ENCODE measurements at regions not wholly inside any gene's neighbourhood (a gene's known extent, or its start where the extent isn't known, plus 50 kb on each side); places are given as distances from the start of the nearest gene placed in this dataset.

DNA sequence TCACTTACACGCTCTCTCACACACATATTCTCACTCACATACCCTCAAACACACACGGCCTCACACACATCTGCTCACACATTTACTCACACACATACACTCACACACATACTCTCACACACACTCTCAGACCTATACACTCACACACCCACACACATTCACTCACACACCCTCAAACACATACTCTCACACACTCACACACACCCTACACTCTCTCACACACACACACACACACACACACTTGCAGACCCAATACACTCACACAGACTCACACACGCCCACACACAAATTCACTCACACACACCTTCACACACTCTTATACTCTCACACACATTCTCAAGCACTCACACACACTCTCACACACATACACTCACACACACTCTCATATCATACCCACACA lies 155.5 kb upstream of the BACE2 start:
- no peak for DNase-seq
- Histone ChIP-seq H3K36me3 (ENCODE audit: insufficient read depth, low read length) (no peaks in the 10 kb centered on the region), H3K9me2 (replicated peaks; ENCODE audit: insufficient read depth, low read length) (no peaks in the 10 kb centered on the region)

DNA sequence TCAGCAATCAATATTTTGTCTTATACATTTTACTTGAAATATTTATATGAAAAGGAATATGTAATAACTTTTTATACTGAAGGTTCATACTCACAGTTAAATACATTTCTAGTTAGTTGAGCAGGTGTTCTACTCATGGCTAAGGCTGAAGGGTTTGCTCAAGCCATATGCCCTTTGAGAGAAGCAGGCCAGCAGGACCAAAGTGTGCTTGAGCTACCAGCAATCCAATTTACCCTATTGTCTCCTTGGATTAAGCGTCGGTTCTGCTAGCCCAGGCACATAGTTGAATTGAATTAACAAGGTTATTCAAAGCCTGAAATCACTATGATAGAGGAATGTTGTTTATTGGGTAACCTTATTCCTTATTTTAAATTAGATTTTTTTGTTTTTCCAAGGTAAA lies 151.5 kb upstream of the BACE2 start:
- no peak overlapping the region for H3K4me2 ChIP-seq (ENCODE audit: low read depth, low read length, poor library complexity, severe bottlenecking)
- no peak overlapping the region for H2AFZ ChIP-seq (ENCODE audit: low read length)

More for the DNA sequence above, 155.5 kb upstream of the BACE2 start:
- H3K79me2 ChIP-seq (ENCODE audit: low read length) = no peaks in the 10 kb centered on the region
- no peak overlapping the region for H3K9ac ChIP-seq (ENCODE audit: low read length)
- H3K4me3 ChIP-seq (ENCODE audit: low read length) = no peak overlapping the region
- no peaks in the 10 kb centered on the region for H3K4me1 ChIP-seq (ENCODE audit: low read length)
- no peaks in the 10 kb centered on the region for H4K20me1 ChIP-seq (ENCODE audit: insufficient read depth, low read depth, low read length)
- no peak overlapping the region for H2AFZ ChIP-seq (ENCODE audit: low read length)
- H3K27ac ChIP-seq (ENCODE audit: low read length) = no peak overlapping the region
- H3K4me2 ChIP-seq (ENCODE audit: low read depth, low read length, poor library complexity, severe bottlenecking) = no peak overlapping the region
- H3K9me3 ChIP-seq (ENCODE audit: low read length) = peaks cover 8% of the 10 kb centered on the region; the same call in 1 of the 2 replicates
- H3K27me3 ChIP-seq (ENCODE audit: low read length) = no peaks in the 10 kb centered on the region

DNA sequence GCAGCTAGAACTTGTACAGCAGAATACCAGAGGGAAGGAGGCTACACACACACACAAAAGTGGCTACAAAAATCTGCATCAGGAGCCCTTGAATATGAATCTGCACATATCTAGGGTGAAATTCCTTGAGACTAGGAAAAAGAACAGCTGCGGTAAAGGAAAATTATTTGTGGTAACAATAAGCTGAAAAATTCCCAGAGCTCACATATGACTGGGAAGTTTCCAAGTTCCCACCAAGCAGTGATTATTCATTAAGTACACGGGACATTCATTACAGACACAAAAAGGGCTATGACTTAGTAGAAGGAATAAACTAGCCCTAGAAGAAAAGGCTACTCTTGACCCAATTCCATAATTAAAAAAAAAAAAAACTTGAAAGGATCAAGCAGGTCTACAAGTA lies 149.5 kb upstream of the BACE2 start:
- Histone ChIP-seq H2AFZ (ENCODE audit: low read length) (no peak overlapping the region), H3K9me2 (replicated peaks; ENCODE audit: insufficient read depth, low read length) (no peaks in the 10 kb centered on the region), H3K4me3 (ENCODE audit: low read length) (no peak overlapping the region), H3K27ac (ENCODE audit: low read length) (no peak overlapping the region), H4K20me1 (ENCODE audit: insufficient read depth, low read depth, low read length) (no peaks in the 10 kb centered on the region), H3K9me3 (ENCODE audit: low read length) (no peaks in the 10 kb centered on the region), H3K27me3 (ENCODE audit: low read length) (no peaks in the 10 kb centered on the region), H3K4me1 (ENCODE audit: low read length) (no peaks in the 10 kb centered on the region), H3K4me2 (ENCODE audit: low read depth, low read length, poor library complexity, severe bottlenecking) (no peak overlapping the region), H3K79me2 (ENCODE audit: low read length) (no peaks in the 10 kb centered on the region), H3K9ac (ENCODE audit: low read length) (no peak overlapping the region), H3K36me3 (ENCODE audit: insufficient read depth, low read length) (no peaks in the 10 kb centered on the region)
- no peak for DNase-seq

More for the DNA sequence above, 151.5 kb upstream of the BACE2 start:
- DNase-seq = no peak
- Histone ChIP-seq H4K20me1 (ENCODE audit: insufficient read depth, low read depth, low read length) (no peaks in the 10 kb centered on the region), H3K9me2 (replicated peaks; ENCODE audit: insufficient read depth, low read length) (no peaks in the 10 kb centered on the region), H3K79me2 (ENCODE audit: low read length) (no peaks in the 10 kb centered on the region), H3K36me3 (ENCODE audit: insufficient read depth, low read length) (no peaks in the 10 kb centered on the region), H3K4me3 (ENCODE audit: low read length) (no peak overlapping the region), H3K9ac (ENCODE audit: low read length) (no peak overlapping the region), H3K27ac (ENCODE audit: low read length) (no peak overlapping the region), H3K4me1 (ENCODE audit: low read length) (no peaks in the 10 kb centered on the region), H3K9me3 (ENCODE audit: low read length) (peaks cover 8% of the 10 kb centered on the region; the same call in 1 of the 2 replicates), H3K27me3 (ENCODE audit: low read length) (no peaks in the 10 kb centered on the region)

DNA sequence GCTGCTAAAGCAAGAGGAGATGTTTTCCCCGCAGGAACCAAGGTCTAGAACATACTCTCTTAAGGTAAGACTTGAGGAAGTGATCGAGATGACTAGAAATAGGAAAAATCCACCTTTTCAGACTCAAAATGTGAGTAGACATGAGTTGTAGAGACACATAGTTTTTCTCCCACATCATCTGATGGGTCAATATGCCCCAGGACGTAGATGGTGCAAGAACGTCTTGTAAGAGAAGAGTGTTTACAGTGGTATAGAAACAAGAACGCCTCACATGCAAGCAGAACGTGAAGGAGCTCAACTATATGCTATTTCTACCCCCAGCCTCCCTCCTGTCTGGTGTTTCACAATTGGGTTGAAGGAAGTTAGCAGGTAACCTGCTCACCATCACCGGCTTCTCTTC lies 144.0 kb upstream of the BACE2 start:
- no peak for DNase-seq
- H3K27me3 ChIP-seq (ENCODE audit: low read length) = no peaks in the 10 kb centered on the region
- H3K4me1 ChIP-seq (ENCODE audit: low read length) = no peaks in the 10 kb centered on the region
- no peaks in the 10 kb centered on the region for H4K20me1 ChIP-seq (ENCODE audit: insufficient read depth, low read depth, low read length)
- no peak overlapping the region for H3K27ac ChIP-seq (ENCODE audit: low read length)
- no peak overlapping the region for H2AFZ ChIP-seq (ENCODE audit: low read length)
- H3K9ac ChIP-seq (ENCODE audit: low read length) = no peak overlapping the region
- no peaks in the 10 kb centered on the region for H3K79me2 ChIP-seq (ENCODE audit: low read length)
- no peak overlapping the region for H3K4me3 ChIP-seq (ENCODE audit: low read length)
- no peaks in the 10 kb centered on the region for H3K9me2 ChIP-seq (replicated peaks; ENCODE audit: insufficient read depth, low read length)
- H3K9me3 ChIP-seq (ENCODE audit: low read length) = no peaks in the 10 kb centered on the region; the same call in 1 of the 2 replicates
- no peak overlapping the region for H3K4me2 ChIP-seq (ENCODE audit: low read depth, low read length, poor library complexity, severe bottlenecking)
- no peaks in the 10 kb centered on the region for H3K36me3 ChIP-seq (ENCODE audit: insufficient read depth, low read length)

DNA sequence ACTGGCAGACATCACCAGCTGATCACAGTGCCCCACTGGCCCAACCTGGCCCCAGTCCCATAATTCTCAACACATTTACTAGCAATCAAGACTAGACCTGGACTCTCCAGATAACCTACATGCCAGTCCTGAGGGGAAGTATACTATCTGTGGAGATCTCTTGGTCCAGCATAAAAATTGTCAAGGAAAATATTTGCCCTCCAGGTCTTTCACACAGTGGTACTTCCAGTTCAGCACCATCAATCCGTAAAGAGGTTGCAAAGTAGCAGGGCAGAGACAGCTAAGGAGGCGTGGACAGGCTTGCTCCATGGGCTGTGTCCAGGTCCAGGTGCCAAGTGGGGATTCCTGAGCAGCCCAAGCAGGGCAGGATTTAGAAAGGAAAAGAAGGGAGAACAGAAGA lies 143.6 kb upstream of the BACE2 start:
- Histone ChIP-seq H3K9me3 (ENCODE audit: low read length) (no peaks in the 10 kb centered on the region; the same call in 1 of the 2 replicates), H4K20me1 (ENCODE audit: insufficient read depth, low read depth, low read length) (no peaks in the 10 kb centered on the region), H2AFZ (ENCODE audit: low read length) (no peak overlapping the region)

DNA sequence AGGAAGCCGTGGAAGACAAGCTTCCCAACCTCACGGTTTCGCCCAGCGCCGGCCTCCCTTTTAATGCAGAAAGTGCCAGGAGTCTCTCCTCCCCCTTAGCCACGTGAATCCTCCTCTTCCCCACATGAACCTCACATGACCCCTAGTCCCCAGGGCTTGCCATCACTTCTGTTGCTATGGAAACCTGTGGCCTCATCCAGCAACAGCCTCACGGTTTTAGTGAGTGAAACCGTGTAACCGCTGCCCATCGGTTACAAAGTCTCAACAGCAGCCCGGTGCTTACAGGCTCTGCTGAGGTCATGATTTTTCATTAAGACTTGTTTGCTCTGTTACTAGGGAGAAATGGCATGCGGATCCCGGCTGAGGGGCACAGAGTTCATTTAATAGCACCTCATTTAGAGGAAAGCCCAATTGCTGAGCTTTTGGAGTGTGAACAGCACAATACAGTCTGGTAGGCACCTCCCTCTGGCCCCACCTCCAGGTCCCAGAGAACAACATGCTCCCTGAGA lies 143.2 kb upstream of the BACE2 start:
- no peak overlapping the region for H3K9ac ChIP-seq (ENCODE audit: low read length)
- H3K27me3 ChIP-seq (ENCODE audit: low read length) = no peaks in the 10 kb centered on the region
- no peaks in the 10 kb centered on the region for H3K9me2 ChIP-seq (replicated peaks; ENCODE audit: insufficient read depth, low read length)
- H2AFZ ChIP-seq (ENCODE audit: low read length) = no peak overlapping the region
- DNase-seq = no peak
- no peaks in the 10 kb centered on the region for H3K36me3 ChIP-seq (ENCODE audit: insufficient read depth, low read length)
- no peaks in the 10 kb centered on the region for H3K4me1 ChIP-seq (ENCODE audit: low read length)
- no peak overlapping the region for H3K4me2 ChIP-seq (ENCODE audit: low read depth, low read length, poor library complexity, severe bottlenecking)
- H3K79me2 ChIP-seq (ENCODE audit: low read length) = no peaks in the 10 kb centered on the region
- H3K4me3 ChIP-seq (ENCODE audit: low read length) = no peak overlapping the region
- H4K20me1 ChIP-seq (ENCODE audit: insufficient read depth, low read depth, low read length) = no peaks in the 10 kb centered on the region
- no peaks in the 10 kb centered on the region; the same call in 1 of the 2 replicates for H3K9me3 ChIP-seq (ENCODE audit: low read length)
- H3K27ac ChIP-seq (ENCODE audit: low read length) = no peak overlapping the region

More for the DNA sequence above, 143.6 kb upstream of the BACE2 start:
- no peak overlapping the region for H3K9ac ChIP-seq (ENCODE audit: low read length)
- no peaks in the 10 kb centered on the region for H3K79me2 ChIP-seq (ENCODE audit: low read length)
- H3K9me2 ChIP-seq (replicated peaks; ENCODE audit: insufficient read depth, low read length) = no peaks in the 10 kb centered on the region
- H3K4me2 ChIP-seq (ENCODE audit: low read depth, low read length, poor library complexity, severe bottlenecking) = no peak overlapping the region
- no peak overlapping the region for H3K4me3 ChIP-seq (ENCODE audit: low read length)
- H3K36me3 ChIP-seq (ENCODE audit: insufficient read depth, low read length) = no peaks in the 10 kb centered on the region
- H3K27ac ChIP-seq (ENCODE audit: low read length) = no peak overlapping the region
- no peak for DNase-seq
- H3K27me3 ChIP-seq (ENCODE audit: low read length) = no peaks in the 10 kb centered on the region
- no peaks in the 10 kb centered on the region for H3K4me1 ChIP-seq (ENCODE audit: low read length)

DNA sequence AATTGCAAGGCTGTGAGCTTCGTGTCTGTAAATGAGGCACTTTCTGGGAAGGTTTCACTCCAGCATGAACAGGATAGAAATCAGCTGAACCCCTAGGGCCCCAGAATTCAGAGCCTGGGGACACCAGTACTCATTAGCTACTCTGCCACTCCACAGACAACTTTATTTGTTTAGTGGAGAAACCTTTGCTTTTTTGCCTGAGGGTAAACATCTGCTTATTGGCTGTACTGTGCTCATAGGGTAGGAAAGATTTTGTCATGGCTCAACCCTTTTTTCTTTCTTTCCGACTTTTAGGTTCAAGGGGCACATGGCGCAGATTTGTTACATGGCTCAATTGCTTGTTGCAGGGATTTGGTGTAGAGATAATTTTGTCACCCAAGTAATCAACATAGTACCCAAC lies 138.4 kb upstream of the BACE2 start:
- Histone ChIP-seq H3K79me2 (ENCODE audit: low read length) (no peaks in the 10 kb centered on the region), H3K4me3 (ENCODE audit: low read length) (no peak overlapping the region), H3K27me3 (ENCODE audit: low read length) (no peaks in the 10 kb centered on the region)

DNA sequence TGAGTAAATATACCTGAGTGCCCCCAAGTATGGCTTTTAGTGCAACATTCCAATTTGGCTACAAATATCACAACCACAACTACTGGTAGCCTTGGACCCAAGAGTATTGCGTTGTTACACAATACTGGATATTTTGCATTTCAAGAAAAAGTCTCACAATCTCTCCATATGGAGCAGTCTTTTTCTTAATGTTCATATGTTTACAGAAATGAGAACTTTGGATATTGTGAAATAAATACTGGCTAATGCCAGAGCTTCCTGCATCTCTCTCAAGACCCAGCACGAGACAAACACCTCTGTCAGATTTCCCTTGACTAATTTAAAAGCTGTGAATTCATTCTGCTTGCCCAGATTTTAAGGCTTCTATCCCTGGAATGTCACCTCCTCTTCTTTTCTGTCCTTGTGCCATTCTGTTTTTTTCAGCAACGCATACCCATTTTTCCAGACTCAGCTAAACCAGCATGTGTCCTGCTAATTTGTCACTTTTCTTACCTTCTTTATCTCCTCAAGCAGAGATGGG lies 136.2 kb upstream of the BACE2 start:
- no peaks in the 10 kb centered on the region for H3K9me2 ChIP-seq (replicated peaks; ENCODE audit: insufficient read depth, low read length)
- H3K4me1 ChIP-seq (ENCODE audit: low read length) = no peaks in the 10 kb centered on the region
- no peaks in the 10 kb centered on the region for H3K36me3 ChIP-seq (ENCODE audit: insufficient read depth, low read length)
- no peaks in the 10 kb centered on the region for H3K9me3 ChIP-seq (ENCODE audit: low read length)
- H4K20me1 ChIP-seq (ENCODE audit: insufficient read depth, low read depth, low read length) = no peaks in the 10 kb centered on the region
- H3K79me2 ChIP-seq (ENCODE audit: low read length) = no peaks in the 10 kb centered on the region
- H3K9ac ChIP-seq (ENCODE audit: low read length) = no peak overlapping the region
- DNase-seq = no peak
- no peak overlapping the region for H3K4me2 ChIP-seq (ENCODE audit: low read depth, low read length, poor library complexity, severe bottlenecking)
- H3K4me3 ChIP-seq (ENCODE audit: low read length) = no peak overlapping the region
- H3K27ac ChIP-seq (ENCODE audit: low read length) = no peak overlapping the region
- H2AFZ ChIP-seq (ENCODE audit: low read length) = no peak overlapping the region
- no peaks in the 10 kb centered on the region for H3K27me3 ChIP-seq (ENCODE audit: low read length)

More for the DNA sequence above, 138.4 kb upstream of the BACE2 start:
- H3K9me3 ChIP-seq (ENCODE audit: low read length) = no peaks in the 10 kb centered on the region; the same call in 1 of the 2 replicates
- H3K36me3 ChIP-seq (ENCODE audit: insufficient read depth, low read length) = no peaks in the 10 kb centered on the region
- DNase-seq = no peak
- no peaks in the 10 kb centered on the region for H3K4me1 ChIP-seq (ENCODE audit: low read length)
- no peak overlapping the region for H3K27ac ChIP-seq (ENCODE audit: low read length)
- H3K9me2 ChIP-seq (replicated peaks; ENCODE audit: insufficient read depth, low read length) = no peaks in the 10 kb centered on the region
- no peak overlapping the region for H3K4me2 ChIP-seq (ENCODE audit: low read depth, low read length, poor library complexity, severe bottlenecking)
- no peaks in the 10 kb centered on the region for H4K20me1 ChIP-seq (ENCODE audit: insufficient read depth, low read depth, low read length)
- H3K9ac ChIP-seq (ENCODE audit: low read length) = no peak overlapping the region
- H2AFZ ChIP-seq (ENCODE audit: low read length) = no peak overlapping the region
